Neuron (in vitro differentiated cells): ENCODE measurements at regions not wholly inside any gene's neighbourhood (a gene's known extent, or its start where the extent isn't known, plus 50 kb on each side); places are given as distances from the start of the nearest gene placed in this dataset.
"Not testable (repeated sequence)": the region's sequence is repeated elsewhere in the genome, so short reads cannot be mapped to it uniquely, and the experiment has no call there.

Experiments
- H2AFZ ChIP-seq: one replicate; pipeline ENCODE4 v1.6.1; 2013; ENCODE audit warnings: low read depth, mild to moderate bottlenecking, inconsistent platforms, low read length, moderate library complexity
- H3K27me3 ChIP-seq: one replicate; pipeline ENCODE4 v1.6.1; 2013; ENCODE audit warnings: low read length; ENCODE audit not compliant: insufficient read depth
- H3K36me3 ChIP-seq: one replicate; pipeline ENCODE4 v1.6.1; 2013; ENCODE audit warnings: low read length; ENCODE audit not compliant: insufficient read depth
- H3K4me1 ChIP-seq: one replicate; pipeline ENCODE4 v1.6.1; 2013; ENCODE audit warnings: low read length; ENCODE audit not compliant: insufficient read depth
- H3K4me3 ChIP-seq: 2 replicates; pipeline ENCODE4 v1.5.1; 2013; ENCODE audit warnings: mild to moderate bottlenecking, low read length, moderate library complexity
- H3K9me3 ChIP-seq: one replicate; pipeline ENCODE4 v1.6.1; 2013; ENCODE audit warnings: low read length

- no peaks in the 10 kb centered on the region for H3K36me3 ChIP-seq
- H3K4me1 ChIP-seq, result no peaks in the 10 kb centered on the region
- H2AFZ ChIP-seq, result no peak overlapping the region
Observed at GRCh38 chr9:38328765-38329164, 63.7 kb upstream of the ALDH1B1 start.

GRCh38 chr9:38326122-38326521, 66.4 kb upstream of the ALDH1B1 start:
- no peak overlapping the region for H3K4me3 ChIP-seq
- no peaks in the 10 kb centered on the region for H3K9me3 ChIP-seq
- no peak overlapping the region for H2AFZ ChIP-seq
- no peaks in the 10 kb centered on the region for H3K36me3 ChIP-seq
- no peaks in the 10 kb centered on the region for H3K4me1 ChIP-seq
- no peaks in the 10 kb centered on the region for H3K27me3 ChIP-seq

More at GRCh38 chr9:38328765-38329164, 63.7 kb upstream of the ALDH1B1 start:
- Histone ChIP-seq H3K9me3 (no peaks in the 10 kb centered on the region), H3K4me3 (no peak overlapping the region), H3K27me3 (no peaks in the 10 kb centered on the region)

DNA sequence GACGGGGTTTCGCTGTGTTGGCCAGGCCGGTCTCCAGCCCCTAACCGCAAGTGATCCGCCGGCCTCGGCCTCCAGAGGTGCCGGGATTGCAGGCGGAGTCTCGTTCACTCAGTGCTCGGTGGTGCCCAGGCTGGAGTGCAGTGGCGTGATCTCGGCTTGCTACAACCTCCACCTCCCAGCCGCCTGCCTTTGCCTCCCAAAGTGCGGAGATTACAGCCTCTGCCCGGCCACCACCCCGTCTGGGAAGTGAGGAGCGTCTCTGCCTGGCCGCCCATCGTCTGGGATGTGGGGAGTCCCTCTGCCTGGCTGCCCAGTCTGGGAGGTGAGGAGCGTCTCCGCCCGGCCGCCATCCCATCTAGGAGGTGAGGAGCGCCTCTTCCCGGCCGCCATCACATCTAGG, 68.3 kb upstream of the ALDH1B1 start:
- H3K9me3 ChIP-seq, H3K27me3 ChIP-seq, H2AFZ ChIP-seq, H3K36me3 ChIP-seq, H3K4me1 ChIP-seq, H3K4me3 ChIP-seq: not testable (repeated sequence)

DNA sequence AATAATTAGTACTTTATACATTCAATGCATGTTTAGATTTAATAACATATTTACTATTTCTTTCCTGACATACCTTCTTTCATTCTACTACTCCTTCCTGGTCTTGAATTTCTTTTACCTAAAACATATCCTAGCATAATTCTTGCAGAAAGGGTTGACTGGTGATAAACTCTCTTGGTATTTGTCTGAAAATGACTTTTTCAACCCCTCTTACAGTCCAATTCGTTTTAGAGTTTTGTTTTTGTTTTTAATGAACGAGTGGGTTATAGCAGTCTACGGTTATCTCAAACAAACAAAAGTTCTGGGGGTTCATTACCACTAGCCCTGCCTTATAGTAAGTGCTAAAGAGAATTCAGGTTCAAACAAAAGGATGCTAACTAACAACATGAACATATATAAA, 69.6 kb upstream of the ALDH1B1 start:
- Histone ChIP-seq H3K9me3 (no peaks in the 10 kb centered on the region), H2AFZ (no peak overlapping the region), H3K4me1 (no peaks in the 10 kb centered on the region), H3K27me3 (no peaks in the 10 kb centered on the region), H3K4me3 (no peak overlapping the region), H3K36me3 (no peaks in the 10 kb centered on the region)

DNA sequence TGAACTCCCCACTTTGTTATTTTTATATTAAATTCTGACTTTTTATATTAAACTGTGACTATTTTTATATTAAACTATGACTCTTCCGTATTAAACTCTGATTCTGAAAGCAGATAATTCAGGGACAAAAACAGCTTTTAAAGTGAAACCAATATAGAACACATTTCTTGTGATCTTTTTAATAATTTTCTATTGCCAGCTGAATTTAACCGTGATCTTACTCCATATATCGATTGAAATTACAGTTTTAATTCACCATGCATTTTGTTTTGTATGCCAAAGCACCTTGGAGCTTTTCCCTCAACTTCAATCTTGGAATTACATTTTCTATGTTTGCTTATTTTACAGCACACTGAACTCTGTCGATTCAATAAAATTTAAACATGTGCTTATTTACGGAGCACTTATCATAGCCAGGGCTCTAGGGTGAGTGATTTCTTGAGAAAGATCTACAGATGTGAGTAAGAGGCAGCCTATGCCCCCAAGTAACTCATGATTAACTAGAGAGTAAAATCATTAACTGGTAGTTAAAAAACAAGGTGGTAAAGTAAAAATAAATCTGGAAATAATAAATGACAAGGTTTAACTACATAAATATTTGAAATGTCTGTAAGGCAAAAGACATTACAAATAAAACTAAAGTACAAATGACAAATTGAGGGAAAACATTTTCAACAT, 72.9 kb upstream of the ALDH1B1 start:
- no peak overlapping the region for H2AFZ ChIP-seq
- no peaks in the 10 kb centered on the region for H3K36me3 ChIP-seq
- no peaks in the 10 kb centered on the region for H3K4me1 ChIP-seq
- no peak overlapping the region for H3K4me3 ChIP-seq
- H3K27me3 ChIP-seq, result no peaks in the 10 kb centered on the region
- H3K9me3 ChIP-seq, result no peaks in the 10 kb centered on the region

DNA sequence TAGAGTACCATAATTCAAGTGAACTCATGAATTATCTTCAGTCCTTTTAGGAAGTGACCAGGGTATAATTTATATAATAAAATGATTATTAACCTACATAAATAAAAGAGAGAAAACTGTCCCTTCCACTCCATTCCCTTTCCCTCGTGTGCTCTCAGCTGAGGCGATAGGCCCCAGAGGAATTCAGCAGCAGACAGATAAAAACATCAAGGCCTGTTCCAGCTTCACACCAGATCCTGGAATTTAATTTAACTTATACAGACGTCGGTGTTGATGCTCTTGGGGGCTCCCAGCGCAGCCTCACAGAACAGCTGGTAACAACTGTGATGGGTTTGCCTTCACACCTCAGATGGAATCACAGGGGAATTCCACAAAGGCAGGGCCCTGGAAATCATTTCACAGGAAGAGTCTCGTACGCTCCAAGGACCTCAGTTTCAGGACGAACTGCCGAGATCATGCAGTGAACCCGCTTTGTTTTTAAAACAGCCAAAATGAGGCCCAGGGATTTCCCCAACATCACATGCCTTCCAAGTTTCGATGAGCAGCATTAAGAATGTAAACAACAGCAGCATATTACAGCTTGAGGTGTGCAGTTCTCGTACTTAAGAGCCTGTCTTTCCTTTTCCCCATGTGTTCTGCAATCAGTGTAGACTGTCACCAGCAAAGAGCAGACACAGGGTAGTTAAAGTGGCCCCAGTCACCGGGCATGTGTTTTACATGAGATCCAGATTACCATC, 73.6 kb upstream of the ALDH1B1 start:
- Histone ChIP-seq H3K4me1 (no peaks in the 10 kb centered on the region), H3K4me3 (no peak overlapping the region), H3K9me3 (no peaks in the 10 kb centered on the region), H2AFZ (no peak overlapping the region), H3K36me3 (no peaks in the 10 kb centered on the region), H3K27me3 (no peaks in the 10 kb centered on the region)

DNA sequence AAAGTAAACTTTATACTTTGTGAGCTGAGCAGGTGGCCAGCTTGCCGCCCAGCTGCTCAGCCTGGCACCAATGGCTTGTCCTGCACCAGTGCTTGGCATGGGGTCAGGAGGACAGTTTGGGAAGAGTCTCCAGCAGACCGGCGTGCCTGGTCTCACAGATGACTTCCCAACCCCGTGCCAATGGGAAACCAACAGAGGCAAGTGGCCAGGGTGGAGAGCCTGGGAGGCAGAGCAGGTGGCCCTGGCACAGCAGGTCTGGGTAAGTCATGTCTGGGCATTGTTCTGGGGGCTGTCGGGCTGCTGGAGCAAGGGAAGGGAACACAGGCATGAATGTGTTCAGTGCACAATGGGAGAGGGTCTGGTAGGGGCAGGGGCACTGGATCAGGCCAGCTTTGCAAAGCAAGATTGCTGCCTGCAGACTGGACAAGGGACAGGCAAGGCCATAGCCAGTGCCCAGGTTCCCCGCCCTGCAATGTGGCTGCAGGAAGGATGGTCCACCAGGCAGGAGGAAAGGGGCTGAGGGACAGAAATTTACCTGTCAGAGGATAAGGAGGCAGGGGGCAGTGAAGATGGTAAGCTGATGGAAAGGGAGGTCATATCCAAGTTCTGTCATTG, 76.2 kb upstream of the ALDH1B1 start:
- Histone ChIP-seq H3K9me3 (no peaks in the 10 kb centered on the region), H3K4me1 (no peaks in the 10 kb centered on the region), H2AFZ (no peak overlapping the region), H3K27me3 (no peaks in the 10 kb centered on the region), H3K4me3 (no peak overlapping the region), H3K36me3 (no peaks in the 10 kb centered on the region)

DNA sequence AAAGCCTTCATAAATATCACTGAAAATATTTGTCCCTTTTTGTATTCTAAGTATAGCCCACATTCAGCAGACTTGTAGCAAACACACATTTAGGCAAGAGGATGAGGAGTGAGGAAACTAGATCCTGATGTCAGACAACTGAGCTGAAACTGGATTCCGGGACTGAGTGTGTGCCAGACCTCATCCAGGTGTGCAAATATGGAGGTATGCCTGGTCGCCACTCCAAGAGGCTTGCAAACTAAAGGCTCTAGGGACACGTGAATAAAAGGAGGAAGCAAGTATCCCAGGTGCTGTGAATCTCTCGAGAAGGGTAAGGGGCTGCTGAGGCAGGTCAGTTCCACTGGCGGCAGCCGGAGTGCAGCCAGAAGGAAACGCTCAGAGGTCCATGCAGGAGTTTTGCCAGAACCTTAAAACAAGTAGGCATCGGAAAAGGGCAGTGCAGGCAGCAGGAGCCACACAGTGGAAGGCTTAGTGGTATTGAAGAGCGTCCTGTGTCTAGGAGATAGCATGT, 77.4 kb upstream of the ALDH1B1 start:
- no peaks in the 10 kb centered on the region for H3K36me3 ChIP-seq
- no peaks in the 10 kb centered on the region for H3K27me3 ChIP-seq
- H2AFZ ChIP-seq, result no peak overlapping the region
- H3K4me3 ChIP-seq, result no peak overlapping the region
- H3K4me1 ChIP-seq, result peaks cover under 1% of the 10 kb centered on the region
- no peaks in the 10 kb centered on the region for H3K9me3 ChIP-seq

DNA sequence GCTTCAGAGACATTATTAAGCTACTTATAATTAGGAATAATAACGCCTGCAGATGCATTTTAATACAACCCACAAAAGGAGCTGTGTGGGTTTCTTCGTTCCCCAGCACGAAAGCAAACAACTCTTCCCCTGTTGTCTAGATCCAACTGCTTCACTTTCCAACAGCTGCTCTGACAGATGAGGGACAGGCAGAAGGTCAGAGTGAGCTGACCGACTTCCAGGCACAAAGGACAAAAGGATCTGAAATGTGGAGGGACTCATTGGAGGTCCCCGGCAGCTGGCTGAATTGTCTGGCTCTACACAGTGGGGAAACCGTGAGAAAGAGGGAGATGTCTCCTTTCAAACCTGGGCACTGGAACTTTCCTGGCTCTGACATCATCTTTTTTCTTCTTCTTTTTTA, 79.1 kb upstream of the ALDH1B1 start:
- H3K4me1 ChIP-seq, result peaks cover 14% of the 10 kb centered on the region
- no peak overlapping the region for H3K4me3 ChIP-seq
- no peaks in the 10 kb centered on the region for H3K9me3 ChIP-seq
- H3K36me3 ChIP-seq, result no peaks in the 10 kb centered on the region
- no peak overlapping the region for H2AFZ ChIP-seq
- no peaks in the 10 kb centered on the region for H3K27me3 ChIP-seq

- Histone ChIP-seq H3K9me3 (no peaks in the 10 kb centered on the region), H2AFZ (no peak overlapping the region), H3K4me1 (peaks cover 14% of the 10 kb centered on the region), H3K4me3 (no peak overlapping the region), H3K36me3 (no peaks in the 10 kb centered on the region), H3K27me3 (no peaks in the 10 kb centered on the region)
Observed at GRCh38 chr9:38312406-38312805, 80.1 kb upstream of the ALDH1B1 start.

GRCh38 chr9:38311382-38312270, 80.9 kb upstream of the ALDH1B1 start:
- no peaks in the 10 kb centered on the region for H3K36me3 ChIP-seq
- H3K4me1 ChIP-seq, result peaks cover 14% of the 10 kb centered on the region
- no peak overlapping the region for H3K4me3 ChIP-seq
- no peak overlapping the region for H2AFZ ChIP-seq
- H3K27me3 ChIP-seq, result no peaks in the 10 kb centered on the region
- no peaks in the 10 kb centered on the region for H3K9me3 ChIP-seq

DNA sequence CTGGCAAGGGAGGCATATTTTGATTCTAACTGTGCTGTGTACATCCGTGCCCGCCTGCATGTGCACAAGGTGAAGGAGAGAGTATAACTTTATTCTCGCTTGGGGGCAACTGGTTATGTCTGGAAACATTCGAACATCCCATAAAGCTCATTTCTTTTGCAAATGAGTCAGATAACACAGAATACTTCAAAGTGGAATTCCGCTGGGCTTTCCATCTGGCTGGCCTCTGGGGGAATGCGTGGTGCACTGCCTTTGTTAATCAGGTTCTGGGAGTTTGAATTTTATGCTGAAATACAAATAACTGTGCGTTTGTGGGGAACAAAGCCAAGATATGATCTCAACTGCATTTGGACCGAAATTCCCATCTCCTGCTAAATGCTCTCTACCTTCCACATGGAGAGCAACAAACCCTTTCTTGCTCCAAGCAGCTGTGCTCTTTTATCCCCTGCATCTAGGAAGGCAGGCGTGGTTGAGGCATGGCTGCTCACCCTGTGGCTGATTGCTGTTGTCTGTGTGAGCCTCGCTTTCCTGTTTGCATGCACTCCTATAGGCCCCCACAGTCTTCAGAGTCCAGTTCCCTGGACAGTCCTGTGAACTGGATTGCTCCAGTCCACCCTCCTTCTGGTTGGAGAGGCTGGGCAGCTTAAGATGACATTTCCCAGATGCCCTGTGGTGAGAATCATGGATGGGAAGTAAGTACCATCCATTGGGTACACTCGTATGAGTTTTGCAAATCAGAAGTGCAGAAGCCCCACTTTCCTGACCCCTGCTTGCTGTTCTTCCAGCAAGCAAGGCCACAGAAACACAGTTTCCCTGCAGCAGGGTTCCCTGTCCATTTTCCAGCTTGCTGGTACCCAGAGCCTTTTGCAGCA, 82.9 kb upstream of the ALDH1B1 start:
- H3K36me3 ChIP-seq, result no peaks in the 10 kb centered on the region
- no peak overlapping the region for H3K4me3 ChIP-seq
- H3K4me1 ChIP-seq, result peaks cover 14% of the 10 kb centered on the region
- peak overlapping the region; percentile 49 for H2AFZ ChIP-seq
- H3K27me3 ChIP-seq, result no peaks in the 10 kb centered on the region
- H3K9me3 ChIP-seq, result no peaks in the 10 kb centered on the region
